GM12872 (cell line): ENCODE measurements at regions not wholly inside any gene's neighbourhood (a gene's known extent, or its start where the extent isn't known, plus 50 kb on each side); places are given as distances from the start of the nearest gene placed in this dataset.

Experiments used
- CTCF ChIP-seq: IDR thresholded peaks from 3 replicates; pipeline ENCODE4 v1.5.1; 2011; ENCODE audit warnings: low read depth, mild to moderate bottlenecking, low read length, moderate library complexity; ENCODE audit not compliant: insufficient read depth

- no peak for TF ChIP-seq CTCF
Observed at GRCh38 chr18:64645753-64646152, 496.9 kb upstream of the LINC00305 start.

DNA sequence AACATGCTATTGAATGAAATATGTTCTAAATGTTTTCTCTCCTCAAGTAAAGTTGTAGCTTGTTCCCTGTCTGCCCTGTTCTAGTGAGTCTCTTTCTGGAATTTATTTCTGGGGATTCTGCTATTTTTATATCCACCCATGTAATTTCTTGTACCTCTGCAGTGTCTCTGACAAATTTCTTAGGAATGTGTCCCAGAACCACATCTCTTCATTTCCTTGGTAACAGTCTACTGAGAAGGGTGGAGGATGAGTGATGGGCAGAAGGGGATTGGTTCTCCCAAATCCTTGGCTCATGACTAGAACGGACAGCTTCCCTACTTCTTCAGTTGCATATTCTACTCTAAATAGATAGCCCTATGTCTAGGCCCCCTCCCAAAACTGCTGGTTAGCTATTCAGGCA is 490.6 kb upstream of the LINC00305 start:
- TF ChIP-seq CTCF, result no peak

DNA sequence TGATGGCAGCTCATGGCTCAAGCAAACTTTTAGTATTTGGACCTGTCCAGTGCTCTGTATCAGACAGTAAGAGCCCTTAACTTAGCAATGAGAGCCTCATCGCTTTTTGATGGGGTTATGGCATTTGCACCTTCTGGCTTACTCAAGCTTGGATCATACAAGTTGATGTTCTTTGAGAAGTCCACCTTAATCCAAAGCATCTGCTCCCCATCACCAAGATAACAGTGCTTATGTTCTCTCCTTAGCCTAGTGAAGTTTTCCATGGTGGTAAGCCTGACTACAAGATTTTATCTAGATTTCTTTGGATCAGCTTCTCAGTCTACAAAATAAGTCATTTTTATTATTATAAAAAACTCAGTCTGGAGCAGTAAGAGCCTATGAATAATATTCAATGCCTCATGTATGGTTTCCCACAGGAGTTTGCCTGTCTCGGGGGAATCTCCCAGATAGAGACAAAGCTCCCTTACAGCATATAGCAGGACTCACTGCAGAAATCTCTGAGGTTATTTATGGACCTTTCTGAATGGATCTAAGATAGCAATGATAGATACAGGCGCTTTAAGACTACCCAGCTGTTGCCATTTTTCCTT is 472.2 kb upstream of the LINC00305 start:
- no peak for TF ChIP-seq CTCF

DNA sequence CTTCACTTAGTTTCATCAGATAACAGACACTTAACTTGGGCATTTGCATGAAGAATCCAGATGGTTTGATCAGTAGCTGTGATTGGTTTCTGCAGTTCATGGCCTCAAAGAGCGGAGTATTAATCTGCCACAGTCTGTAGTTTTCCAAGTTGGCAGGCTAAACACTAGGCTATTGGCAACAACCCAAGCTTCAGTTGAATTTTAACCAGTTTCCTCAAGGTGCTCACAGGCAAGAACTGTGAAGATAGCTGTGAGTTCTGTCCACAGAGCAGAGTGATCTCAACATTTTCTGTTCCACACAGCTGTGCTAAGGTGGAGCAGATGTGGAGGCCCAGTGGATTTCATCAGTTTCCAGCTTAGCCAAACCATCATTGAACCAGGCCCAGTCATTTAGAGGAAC is 469.5 kb upstream of the LINC00305 start:
- no peak for TF ChIP-seq CTCF

DNA sequence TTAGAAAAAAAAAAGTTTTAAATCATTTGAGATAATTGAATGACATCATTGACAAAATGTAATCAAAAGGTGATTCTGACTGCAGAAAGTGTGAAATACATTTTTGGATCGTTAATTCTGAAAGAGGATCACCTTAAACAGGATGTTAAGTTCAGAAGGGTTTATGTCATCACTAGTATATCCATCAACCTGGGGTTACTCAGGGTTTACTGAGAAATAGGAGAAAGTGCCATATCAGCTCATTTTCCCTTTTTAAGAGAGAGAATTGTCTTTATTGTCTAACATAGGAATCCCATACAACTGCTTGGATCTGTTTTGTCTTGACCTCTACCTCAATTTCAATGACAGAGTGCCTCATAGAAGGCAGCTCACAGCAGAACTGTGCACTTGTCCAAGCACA is 466.1 kb upstream of the LINC00305 start:
- no peak for TF ChIP-seq CTCF

- TF ChIP-seq CTCF, result no peak
Observed at GRCh38 chr18:64614446-64614845, 465.6 kb upstream of the LINC00305 start.

GRCh38 chr18:64592246-64592645 is 443.4 kb upstream of the LINC00305 start:
- no peak for TF ChIP-seq CTCF

DNA sequence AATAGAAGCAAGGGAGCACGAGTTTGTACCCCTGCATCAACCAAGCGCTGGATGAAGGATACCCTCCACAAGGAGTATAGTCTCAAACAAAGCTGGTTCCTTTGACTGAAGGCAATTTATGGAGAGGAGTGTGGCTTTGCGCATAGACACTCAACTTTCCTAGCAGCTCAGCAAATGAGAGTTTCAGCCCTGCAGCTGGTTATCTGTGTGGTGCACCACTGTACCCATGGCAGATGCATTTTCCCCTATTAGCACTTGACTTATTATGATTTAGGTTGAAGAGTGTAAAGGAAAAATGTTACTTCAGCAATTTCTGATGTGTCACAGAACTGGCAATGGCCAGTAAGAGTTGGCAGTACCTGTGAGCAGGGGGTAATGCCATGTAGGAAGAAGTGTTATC is 440.1 kb upstream of the LINC00305 start:
- TF ChIP-seq CTCF, result no peak
